NT2/D1 (cell line): ENCODE measurements at regions not wholly inside any gene's neighbourhood (a gene's known extent, or its start where the extent isn't known, plus 50 kb on each side); places are given as distances from the start of the nearest gene placed in this dataset.
"Not testable (repeated sequence)": the region's sequence is repeated elsewhere in the genome, so short reads cannot be mapped to it uniquely, and the experiment has no call there.

Experiments used
- SUZ12 ChIP-seq: IDR thresholded peaks from 2 replicates; pipeline ENCODE4 v1.6.1; 2011; ENCODE audit not compliant: insufficient read length, insufficient read depth; ENCODE audit errors: extremely low read depth
- ZNF274 ChIP-seq: IDR thresholded peaks from 2 replicates; pipeline ENCODE4 v1.6.1; 2011; ENCODE audit warnings: mild to moderate bottlenecking, low read depth, low read length

DNA sequence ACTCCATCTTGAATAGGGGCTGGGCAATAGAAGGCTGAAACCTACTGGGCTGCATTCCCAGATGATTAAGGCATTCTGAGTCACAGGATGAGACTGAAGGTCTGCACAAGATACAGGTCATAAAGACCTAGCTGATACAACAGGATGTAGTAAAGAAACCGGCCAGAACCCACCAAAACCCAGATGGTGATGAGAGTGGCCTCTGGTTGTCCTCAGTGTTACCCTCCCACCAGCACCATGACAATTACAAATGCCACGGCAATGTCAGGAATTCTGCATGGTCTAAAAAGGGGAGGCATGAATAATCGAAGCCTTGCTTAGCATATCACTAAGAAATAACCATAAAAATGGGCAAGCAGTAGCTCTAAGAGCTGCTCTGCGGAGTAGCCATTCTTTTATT, 197.0 kb upstream of the USP9Y start:
- TF ChIP-seq SUZ12, ZNF274: not testable (repeated sequence)
